ENCODE measurements at regions not wholly inside any gene's neighbourhood (a gene's known extent, or its start where the extent isn't known, plus 50 kb on each side); places are given as distances from the start of the nearest gene placed in this dataset.

- Histone ChIP-seq H3K27me3 (ENCODE audit: control insufficient read depth, insufficient read depth) (no peaks in the 10 kb centered on the region), H3K27ac (ENCODE audit: low read length) (no peak overlapping the region)
- 21% methylated on average over 30 of the region's 30 CpGs for WGBS
These were observed 256.9 kb upstream of the NFE2L3 start for GRCh38 chr7:25894902-25895791.

DNA sequence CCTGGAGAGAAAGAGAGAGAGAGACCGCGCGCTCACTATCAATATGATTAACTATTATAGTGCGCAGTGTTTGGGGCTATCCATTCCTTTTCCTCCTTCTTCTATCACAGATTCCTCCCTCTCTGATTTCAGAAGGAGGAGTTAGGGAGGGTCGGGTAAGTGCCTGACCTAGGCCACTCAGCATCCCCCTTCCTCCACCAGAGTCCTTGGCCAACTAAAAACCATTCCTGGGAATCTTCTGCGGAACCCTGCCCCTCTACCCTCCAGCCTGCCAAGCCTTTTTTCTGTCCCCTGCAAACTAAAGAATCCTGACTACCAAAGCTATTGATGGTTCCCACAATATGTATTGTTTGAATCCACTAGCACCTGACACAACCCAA, 256.2 kb upstream of the NFE2L3 start:
- H3K27ac ChIP-seq (ENCODE audit: low read length) = no peak overlapping the region
- intact Hi-C loops (cut with DNase I) = loop anchor here in 3 of 4 donors (5.0 to 10.0 kb wide), 2 partner anchors 167 to 769 kb away; no protein-coding TSS in a partner anchor
- no peak for DNase-seq
- 50% methylated on average over 6 of the region's 6 CpGs for WGBS
- H3K4me1 ChIP-seq (ENCODE audit: control insufficient read depth, insufficient read depth, low read length) = no peaks in the 10 kb centered on the region
- H3K4me3 ChIP-seq (ENCODE audit: low read length) = peak overlapping the region; percentile 8
- no peaks in the 10 kb centered on the region for H3K27me3 ChIP-seq (ENCODE audit: control insufficient read depth, insufficient read depth)
- no peak for ATAC-seq
- H3K9me3 ChIP-seq (ENCODE audit: control insufficient read depth, low read length) = no peaks in the 10 kb centered on the region

More at GRCh38 chr7:25894902-25895791, 256.9 kb upstream of the NFE2L3 start:
- intact Hi-C loops (cut with DNase I) = loop anchor here (5.0 to 10.0 kb wide), 3 partner anchors 167 to 770 kb away; no protein-coding TSS in a partner anchor
- Histone ChIP-seq H3K4me1 (ENCODE audit: control insufficient read depth, insufficient read depth, low read length) (no peaks in the 10 kb centered on the region), H3K9me3 (ENCODE audit: control insufficient read depth, low read length) (no peaks in the 10 kb centered on the region), H3K4me3 (ENCODE audit: low read length) (peak overlapping the region; percentile 8)
- ATAC-seq = peak; percentile 79 to 83
- DNase-seq = peak; percentile 73 to 90 (median 89)

GRCh38 chr7:25897261-25897782, 254.7 kb upstream of the NFE2L3 start:
- no peak for ATAC-seq
- H3K9me3 ChIP-seq (ENCODE audit: control insufficient read depth, low read length) = no peaks in the 10 kb centered on the region
- intact Hi-C loops (cut with DNase I) = loop anchor here in 3 of 4 donors (5.0 to 10.0 kb wide), 2 partner anchors 165 to 767 kb away; no protein-coding TSS in a partner anchor
- H3K27me3 ChIP-seq (ENCODE audit: control insufficient read depth, insufficient read depth) = no peaks in the 10 kb centered on the region
- no peak for DNase-seq
- no peak overlapping the region for H3K4me3 ChIP-seq (ENCODE audit: low read length)
- H3K4me1 ChIP-seq (ENCODE audit: control insufficient read depth, insufficient read depth, low read length) = no peaks in the 10 kb centered on the region
- 72% methylated on average over 8 of the region's 8 CpGs for WGBS
- H3K27ac ChIP-seq (ENCODE audit: low read length) = no peak overlapping the region

DNA sequence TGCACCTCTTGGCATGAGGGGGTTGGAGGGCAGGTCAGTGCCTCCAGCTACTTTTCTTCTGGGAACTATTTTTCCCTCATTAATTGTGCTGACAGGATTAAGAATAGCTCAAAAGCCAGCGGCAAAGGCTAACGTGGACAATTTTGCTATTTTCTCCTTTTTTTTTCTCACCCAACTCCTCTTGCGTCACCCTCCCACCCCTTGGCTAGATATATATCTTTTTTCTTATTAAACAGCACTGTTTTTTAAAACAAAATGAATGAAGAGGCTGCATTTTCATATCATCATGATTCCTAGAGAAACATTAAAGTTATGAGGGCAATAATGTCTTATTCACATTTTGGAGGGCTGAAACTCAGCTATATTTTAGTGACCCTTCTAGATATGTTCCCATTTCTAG, 251.8 kb upstream of the NFE2L3 start:
- WGBS = 69% methylated on average over 3 of the region's 3 CpGs
- DNase-seq (no peak), ATAC-seq (no peak)
- intact Hi-C loops (cut with DNase I) = no loop called here
- Histone ChIP-seq H3K4me3 (ENCODE audit: low read length) (no peak overlapping the region), H3K9me3 (ENCODE audit: control insufficient read depth, low read length) (no peaks in the 10 kb centered on the region), H3K27me3 (ENCODE audit: control insufficient read depth, insufficient read depth) (no peaks in the 10 kb centered on the region), H3K27ac (ENCODE audit: low read length) (no peak overlapping the region), H3K4me1 (ENCODE audit: control insufficient read depth, insufficient read depth, low read length) (no peaks in the 10 kb centered on the region)

DNA sequence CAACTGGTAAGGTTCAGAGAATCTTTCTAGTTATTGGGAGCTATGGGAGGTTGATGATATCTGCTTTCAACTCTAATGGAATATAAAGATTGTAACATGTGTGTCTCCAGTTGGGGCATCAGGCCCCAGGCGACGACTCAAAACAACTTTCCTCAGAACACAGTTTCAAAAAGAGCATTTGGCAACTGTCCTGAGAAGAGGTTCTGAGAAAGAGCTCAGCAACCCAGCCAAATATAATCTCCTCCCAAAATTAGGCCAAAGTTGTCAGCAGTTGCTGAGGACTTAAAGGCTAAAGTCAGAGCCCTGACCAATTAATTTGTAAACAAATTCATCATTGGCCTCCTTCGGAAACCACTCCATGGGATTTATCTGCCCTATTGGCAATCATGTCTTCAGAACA, 251.1 kb upstream of the NFE2L3 start:
- peak in 1 of 2 donors; percentile 38 for ATAC-seq
- no peak for DNase-seq
- Histone ChIP-seq H3K4me1 (ENCODE audit: control insufficient read depth, insufficient read depth, low read length) (no peaks in the 10 kb centered on the region), H3K27me3 (ENCODE audit: control insufficient read depth, insufficient read depth) (no peaks in the 10 kb centered on the region), H3K4me3 (ENCODE audit: low read length) (no peak overlapping the region), H3K9me3 (ENCODE audit: control insufficient read depth, low read length) (no peaks in the 10 kb centered on the region), H3K27ac (ENCODE audit: low read length) (no peak overlapping the region)
- intact Hi-C loops (cut with DNase I) = no loop called here
- 47% methylated on average over 3 of the region's 3 CpGs for WGBS

GRCh38 chr7:25901658-25902057, 250.3 kb upstream of the NFE2L3 start:
- Histone ChIP-seq H3K9me3 (ENCODE audit: control insufficient read depth, low read length) (no peaks in the 10 kb centered on the region), H3K27ac (ENCODE audit: low read length) (no peak overlapping the region), H3K27me3 (ENCODE audit: control insufficient read depth, insufficient read depth) (no peaks in the 10 kb centered on the region), H3K4me3 (ENCODE audit: low read length) (no peak overlapping the region), H3K4me1 (ENCODE audit: control insufficient read depth, insufficient read depth, low read length) (no peaks in the 10 kb centered on the region)
- 87% methylated on average over 1 of the region's 1 CpG for WGBS
- intact Hi-C loops (cut with DNase I) = no loop called here
- no peak for ATAC-seq
- DNase-seq = no peak

DNA sequence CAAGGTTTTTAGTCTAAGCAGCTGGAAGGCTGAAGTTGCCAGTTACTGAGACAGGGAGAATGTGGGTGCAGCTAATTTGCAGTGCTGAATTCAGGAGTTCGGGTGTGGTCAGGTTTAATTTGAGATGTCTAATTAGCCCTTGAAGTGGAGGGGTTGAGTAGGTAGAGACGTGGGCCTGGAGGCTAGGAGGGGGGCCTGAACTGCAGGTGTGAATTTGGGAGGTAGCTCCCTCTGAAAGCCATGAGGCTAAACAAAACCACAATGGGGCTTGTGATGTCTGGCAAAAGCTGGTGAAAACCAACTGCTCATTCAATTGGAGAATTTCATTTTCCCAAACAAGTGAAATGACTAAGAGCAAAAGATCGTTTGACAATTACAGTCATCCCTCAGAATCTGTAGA, 246.0 kb upstream of the NFE2L3 start:
- Histone ChIP-seq H3K4me3 (ENCODE audit: low read length) (no peak overlapping the region), H3K27me3 (ENCODE audit: control insufficient read depth, insufficient read depth) (no peaks in the 10 kb centered on the region), H3K4me1 (ENCODE audit: control insufficient read depth, insufficient read depth, low read length) (no peaks in the 10 kb centered on the region), H3K9me3 (ENCODE audit: control insufficient read depth, low read length) (no peaks in the 10 kb centered on the region), H3K27ac (ENCODE audit: low read length) (no peak overlapping the region)
- intact Hi-C loops (cut with DNase I) = no loop called here
- ATAC-seq = no peak
- WGBS = 85% methylated on average over 3 of the region's 3 CpGs
- no peak for DNase-seq

- WGBS = 81% methylated on average over 5 of the region's 5 CpGs
- DNase-seq = no peak
- H3K27me3 ChIP-seq (ENCODE audit: control insufficient read depth, insufficient read depth) = no peaks in the 10 kb centered on the region
- no peak for ATAC-seq
- H3K4me1 ChIP-seq (ENCODE audit: control insufficient read depth, insufficient read depth, low read length) = no peaks in the 10 kb centered on the region
- intact Hi-C loops (cut with DNase I) = no loop called here
- no peak overlapping the region for H3K4me3 ChIP-seq (ENCODE audit: low read length)
- H3K27ac ChIP-seq (ENCODE audit: low read length) = no peak overlapping the region
- no peaks in the 10 kb centered on the region for H3K9me3 ChIP-seq (ENCODE audit: control insufficient read depth, low read length)
These were observed 245.2 kb upstream of the NFE2L3 start for GRCh38 chr7:25906760-25907159.

DNA sequence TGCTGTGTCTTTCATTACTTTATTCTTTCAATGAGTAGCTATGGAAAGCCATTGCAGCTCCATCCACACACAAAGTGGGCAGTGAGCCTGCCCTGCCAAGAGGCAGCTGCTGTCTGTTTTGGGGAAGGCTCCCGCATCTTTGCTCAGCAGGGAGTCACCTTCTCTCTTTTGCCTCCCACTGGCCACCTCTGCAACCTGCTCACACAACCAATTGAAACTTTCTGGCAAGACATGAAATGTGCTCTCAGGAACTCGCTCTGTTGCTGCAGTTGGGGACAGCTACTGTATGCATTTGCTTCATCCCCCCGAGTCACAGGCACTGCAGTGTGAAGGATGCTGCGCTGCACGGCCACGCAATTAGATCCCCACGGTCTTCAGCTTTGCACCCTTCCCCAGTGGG, 244.8 kb upstream of the NFE2L3 start:
- Histone ChIP-seq H3K27me3 (ENCODE audit: control insufficient read depth, insufficient read depth) (no peaks in the 10 kb centered on the region), H3K9me3 (ENCODE audit: control insufficient read depth, low read length) (no peaks in the 10 kb centered on the region), H3K4me1 (ENCODE audit: control insufficient read depth, insufficient read depth, low read length) (no peaks in the 10 kb centered on the region), H3K4me3 (ENCODE audit: low read length) (no peak overlapping the region), H3K27ac (ENCODE audit: low read length) (no peak overlapping the region)
- intact Hi-C loops (cut with DNase I) = no loop called here
- 85% methylated on average over 7 of the region's 7 CpGs for WGBS
- DNase-seq (no peak), ATAC-seq (no peak)

GRCh38 chr7:25907731-25908130, 244.3 kb upstream of the NFE2L3 start:
- 91% methylated on average over 5 of the region's 5 CpGs for WGBS
- DNase-seq (no peak), ATAC-seq (no peak)
- no peak overlapping the region for H3K27ac ChIP-seq (ENCODE audit: low read length)
- H3K27me3 ChIP-seq (ENCODE audit: control insufficient read depth, insufficient read depth) = no peaks in the 10 kb centered on the region
- no peaks in the 10 kb centered on the region for H3K9me3 ChIP-seq (ENCODE audit: control insufficient read depth, low read length)
- H3K4me1 ChIP-seq (ENCODE audit: control insufficient read depth, insufficient read depth, low read length) = no peaks in the 10 kb centered on the region
- intact Hi-C loops (cut with DNase I) = no loop called here
- H3K4me3 ChIP-seq (ENCODE audit: low read length) = no peak overlapping the region

DNA sequence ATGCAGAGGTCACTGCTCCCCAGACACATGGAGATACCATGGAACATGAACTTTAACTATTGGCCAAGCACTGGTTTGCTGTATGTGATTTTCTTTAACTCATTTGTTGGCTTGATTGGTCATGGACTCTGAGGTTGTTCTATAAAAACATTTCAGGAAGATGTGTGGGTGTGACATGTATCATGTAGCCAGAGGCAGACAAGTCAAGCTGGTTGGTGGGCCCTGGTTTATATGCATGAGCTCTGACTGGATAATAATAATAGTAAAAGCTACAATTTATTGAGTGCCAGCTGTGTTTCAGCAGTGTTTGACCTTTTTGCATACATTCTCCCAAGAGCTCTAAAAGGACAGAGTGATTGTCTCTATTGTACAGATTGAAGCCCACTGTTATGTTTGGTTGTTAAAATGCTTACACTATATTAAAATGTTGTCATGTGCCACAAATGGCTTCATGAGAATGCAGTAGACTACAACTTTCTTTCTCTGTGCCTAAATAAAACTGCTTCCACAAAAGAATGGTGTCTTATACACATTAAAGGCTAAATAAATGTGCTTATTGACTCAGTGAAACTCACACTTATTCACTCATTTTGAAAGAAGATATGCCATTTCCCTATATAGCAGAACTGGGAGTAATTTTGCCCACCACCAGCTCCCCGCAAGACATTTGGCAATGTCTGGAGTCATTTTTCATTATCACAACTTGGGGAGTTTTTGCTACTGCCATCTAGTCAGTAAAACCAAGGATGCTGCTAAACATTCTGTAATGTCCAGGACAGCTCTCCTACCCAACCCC, 243.6 kb upstream of the NFE2L3 start:
- intact Hi-C loops (cut with DNase I) = no loop called here
- H3K27me3 ChIP-seq (ENCODE audit: control insufficient read depth, insufficient read depth) = no peaks in the 10 kb centered on the region
- H3K27ac ChIP-seq (ENCODE audit: low read length) = no peak overlapping the region
- no peak overlapping the region for H3K4me3 ChIP-seq (ENCODE audit: low read length)
- WGBS = 95% methylated on average over 1 of the region's 1 CpG
- H3K9me3 ChIP-seq (ENCODE audit: control insufficient read depth, low read length) = no peaks in the 10 kb centered on the region
- ATAC-seq (no peak), DNase-seq (no peak)
- no peaks in the 10 kb centered on the region for H3K4me1 ChIP-seq (ENCODE audit: control insufficient read depth, insufficient read depth, low read length)

Measured in right cardiac atrium (tissue), 5 donors.